ENCODE measurements at regions not wholly inside any gene's neighbourhood (a gene's known extent, or its start where the extent isn't known, plus 50 kb on each side); places are given as distances from the start of the nearest gene placed in this dataset.

DNA sequence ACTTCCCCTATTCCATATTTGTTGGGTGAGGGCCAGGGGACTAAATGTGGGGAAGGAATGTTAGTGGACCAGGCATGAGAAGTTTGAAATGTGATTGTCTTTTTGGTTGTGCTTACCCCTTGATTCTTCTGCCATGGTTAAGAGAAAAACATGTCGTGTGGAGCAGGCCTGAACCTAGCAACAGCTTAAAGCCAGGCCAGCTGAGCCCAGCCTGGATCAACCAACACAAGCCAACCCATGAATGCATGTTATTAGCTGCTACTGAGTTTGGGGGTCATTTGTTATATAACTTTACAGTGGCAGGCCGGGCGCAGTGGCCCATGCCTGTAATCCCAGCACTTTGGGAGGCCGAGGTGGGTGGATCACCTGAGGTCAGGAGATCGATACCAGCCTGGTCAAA, 52.4 kb upstream of the TRIO start:
- no peak overlapping the region for H3K4me3 ChIP-seq (ENCODE audit: low read depth, low read length)
- no peak for DNase-seq (ENCODE audit: low read depth)

DNA sequence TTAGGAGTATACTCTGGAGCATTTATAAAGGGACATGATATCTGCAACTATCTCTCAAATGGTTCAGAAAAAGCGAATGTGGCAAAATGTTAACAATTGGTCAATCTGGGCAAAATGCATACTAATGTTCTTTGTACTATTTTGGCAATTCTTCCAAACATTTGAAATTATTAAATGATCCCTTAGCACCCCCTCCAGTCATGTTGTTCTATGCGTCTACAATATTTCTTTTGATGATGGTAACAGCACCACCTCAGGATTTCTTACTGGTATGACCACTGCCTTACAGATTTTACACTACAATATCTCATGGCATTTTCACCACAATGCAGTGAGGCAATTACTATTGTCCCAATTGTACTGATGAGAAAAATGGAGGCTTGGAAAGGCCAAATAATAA, 52.9 kb upstream of the TRIO start:
- DNase-seq (ENCODE audit: low read depth): no peak

GRCh38 chr5:14089198-14089597, 53.9 kb upstream of the TRIO start:
- H3K4me3 ChIP-seq (ENCODE audit: low read depth, low read length): no peak overlapping the region
- DNase-seq (ENCODE audit: low read depth): no peak

More for the DNA sequence above, 52.9 kb upstream of the TRIO start:
- H3K4me3 ChIP-seq (ENCODE audit: low read depth, low read length): no peak overlapping the region

GRCh38 chr5:14086261-14086660, 56.9 kb upstream of the TRIO start:
- no peak for DNase-seq (ENCODE audit: low read depth)
- no peak overlapping the region for H3K4me3 ChIP-seq (ENCODE audit: low read depth, low read length)

- no peak for DNase-seq (ENCODE audit: low read depth)
- no peak overlapping the region for H3K4me3 ChIP-seq (ENCODE audit: low read depth, low read length)
These were observed 60.2 kb upstream of the TRIO start for GRCh38 chr5:14082973-14083372.

GRCh38 chr5:14082523-14082922, 60.6 kb upstream of the TRIO start:
- H3K4me3 ChIP-seq (ENCODE audit: low read depth, low read length): no peak overlapping the region
- DNase-seq (ENCODE audit: low read depth): no peak

- H3K4me3 ChIP-seq (ENCODE audit: low read depth, low read length): no peak overlapping the region
- DNase-seq (ENCODE audit: low read depth): no peak
These were observed 61.4 kb upstream of the TRIO start for GRCh38 chr5:14081791-14082190.

GRCh38 chr5:14078716-14079115, 64.4 kb upstream of the TRIO start:
- no peak overlapping the region for H3K4me3 ChIP-seq (ENCODE audit: low read depth, low read length)
- DNase-seq (ENCODE audit: low read depth): no peak

- H3K4me3 ChIP-seq (ENCODE audit: low read depth, low read length): no peak overlapping the region
- no peak for DNase-seq (ENCODE audit: low read depth)
These were observed 65.6 kb upstream of the TRIO start for GRCh38 chr5:14077501-14077900.

GRCh38 chr5:14076561-14076960, 66.6 kb upstream of the TRIO start:
- DNase-seq (ENCODE audit: low read depth): no peak
- H3K4me3 ChIP-seq (ENCODE audit: low read depth, low read length): no peak overlapping the region

DNA sequence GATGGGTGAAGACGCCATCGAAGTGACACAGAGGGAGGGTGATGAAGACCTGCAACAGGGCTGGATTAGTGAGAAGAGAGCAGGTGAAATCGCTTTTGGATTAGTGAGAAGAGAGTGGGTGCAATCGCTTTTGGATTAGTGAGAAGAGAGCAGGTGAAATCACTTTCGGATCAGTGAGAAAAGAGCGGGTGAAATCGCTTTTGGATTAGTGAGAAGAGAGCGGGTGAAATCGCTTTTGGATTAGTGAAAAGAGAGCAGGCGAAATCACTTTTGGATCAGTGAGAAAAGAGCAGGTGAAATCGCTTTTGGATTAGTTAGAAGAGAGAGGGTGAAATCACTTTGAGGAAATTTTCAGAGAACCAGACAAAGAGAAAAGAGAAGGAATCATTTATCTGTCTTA, 67.2 kb upstream of the TRIO start:
- H3K4me3 ChIP-seq (ENCODE audit: low read depth, low read length): no peak overlapping the region
- DNase-seq (ENCODE audit: low read depth): no peak

GRCh38 chr5:14071433-14071832, 71.7 kb upstream of the TRIO start:
- no peak overlapping the region for H3K4me3 ChIP-seq (ENCODE audit: low read depth, low read length)
- DNase-seq (ENCODE audit: low read depth): no peak

DNA sequence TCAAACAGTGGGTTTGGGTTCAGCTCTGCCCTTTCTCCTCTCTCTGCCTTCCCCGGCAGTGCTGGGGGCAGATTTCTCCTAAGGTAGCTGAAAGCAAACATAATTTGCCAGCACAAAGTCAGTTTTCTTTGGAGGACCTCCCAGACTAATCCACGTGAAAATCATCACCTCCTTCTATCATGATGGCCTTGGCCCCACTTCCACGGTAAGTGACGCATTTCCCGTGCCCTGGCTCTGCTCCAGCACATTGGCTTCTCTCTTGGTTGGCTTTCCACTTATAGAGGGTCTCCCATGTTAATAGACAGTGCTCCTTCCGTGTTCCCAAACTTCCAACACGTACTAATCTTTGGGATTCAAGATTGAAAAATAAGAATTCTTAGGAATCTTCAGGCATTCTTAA, 74.1 kb upstream of the TRIO start:
- no peak overlapping the region for H3K4me3 ChIP-seq (ENCODE audit: low read depth, low read length)
- no peak for DNase-seq (ENCODE audit: low read depth)

DNA sequence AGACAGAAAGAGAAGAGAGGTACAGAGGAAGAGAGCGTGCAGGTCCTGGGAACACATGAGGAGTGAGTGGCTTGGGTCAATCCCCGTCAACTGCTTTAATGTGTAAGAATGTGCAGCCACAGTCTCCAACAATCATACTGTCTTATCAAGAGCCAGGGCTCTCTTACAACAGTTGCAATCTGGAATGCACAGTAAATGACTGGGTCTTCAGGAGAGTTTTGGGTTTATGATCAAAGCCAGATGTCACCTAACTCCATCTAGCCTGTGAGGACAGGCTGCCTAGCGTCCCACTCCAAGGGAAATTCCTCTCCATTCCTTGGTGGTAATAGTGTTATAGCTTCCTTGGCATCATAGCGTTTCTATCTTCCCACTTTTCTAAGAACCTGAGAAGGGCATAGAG, 75.0 kb upstream of the TRIO start:
- DNase-seq (ENCODE audit: low read depth): no peak
- no peak overlapping the region for H3K4me3 ChIP-seq (ENCODE audit: low read depth, low read length)

GRCh38 chr5:14066326-14066725, 76.8 kb upstream of the TRIO start:
- DNase-seq (ENCODE audit: low read depth): no peak
- H3K4me3 ChIP-seq (ENCODE audit: low read depth, low read length): no peak overlapping the region

- no peak overlapping the region for H3K4me3 ChIP-seq (ENCODE audit: low read depth, low read length)
- no peak for DNase-seq (ENCODE audit: low read depth)
These were observed 78.3 kb upstream of the TRIO start for GRCh38 chr5:14064841-14065240.

- H3K4me3 ChIP-seq (ENCODE audit: low read depth, low read length): no peak overlapping the region
- DNase-seq (ENCODE audit: low read depth): no peak
These were observed 79.5 kb upstream of the TRIO start for GRCh38 chr5:14063691-14064090.

DNA sequence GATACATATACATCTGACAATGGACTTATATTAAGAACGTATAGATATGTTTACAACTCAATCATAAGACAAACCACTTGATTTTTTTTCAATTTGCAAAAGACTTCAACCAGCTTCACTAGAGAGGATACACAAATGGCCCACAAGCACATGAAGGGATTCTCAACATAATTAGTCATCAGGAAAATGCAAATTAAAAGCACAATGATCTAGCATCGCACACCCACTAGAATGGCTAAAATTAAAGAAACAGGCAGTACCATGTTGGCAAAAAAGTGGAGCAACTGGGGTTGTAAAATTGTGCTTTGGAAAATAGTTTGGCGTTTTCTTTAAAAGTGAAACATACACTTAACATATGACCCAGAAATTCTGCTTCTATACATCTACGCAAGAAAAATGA, 80.0 kb upstream of the TRIO start:
- H3K4me3 ChIP-seq (ENCODE audit: low read depth, low read length): no peak overlapping the region
- DNase-seq (ENCODE audit: low read depth): no peak

GRCh38 chr5:14062178-14062577, 81.0 kb upstream of the TRIO start:
- no peak overlapping the region for H3K4me3 ChIP-seq (ENCODE audit: low read depth, low read length)
- DNase-seq (ENCODE audit: low read depth): no peak

- no peak for DNase-seq (ENCODE audit: low read depth)
- H3K4me3 ChIP-seq (ENCODE audit: low read depth, low read length): no peak overlapping the region
These were observed 82.0 kb upstream of the TRIO start for GRCh38 chr5:14061106-14061505.

DNA sequence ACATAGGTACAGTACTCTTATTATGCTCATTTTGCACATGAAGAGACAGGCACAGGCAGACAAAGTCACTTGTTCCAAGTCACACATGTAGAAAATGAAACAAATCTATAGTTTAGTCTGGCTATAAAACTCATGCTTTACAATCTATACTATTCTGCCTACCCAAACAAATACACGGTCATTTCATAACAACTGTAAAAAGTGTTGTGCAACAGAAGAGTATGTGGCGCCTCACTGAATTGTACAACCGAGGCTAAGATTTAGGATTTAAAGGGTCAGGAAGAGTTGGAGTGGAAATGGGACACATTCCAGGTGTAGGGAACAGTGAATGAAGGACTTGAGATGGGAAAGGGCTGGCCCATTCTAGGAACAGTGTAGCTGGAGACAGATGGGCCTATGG, 82.9 kb upstream of the TRIO start:
- DNase-seq (ENCODE audit: low read depth): no peak
- H3K4me3 ChIP-seq (ENCODE audit: low read depth, low read length): no peak overlapping the region

GRCh38 chr5:14059810-14060209, 83.3 kb upstream of the TRIO start:
- no peak overlapping the region for H3K4me3 ChIP-seq (ENCODE audit: low read depth, low read length)
- no peak for DNase-seq (ENCODE audit: low read depth)

DNA sequence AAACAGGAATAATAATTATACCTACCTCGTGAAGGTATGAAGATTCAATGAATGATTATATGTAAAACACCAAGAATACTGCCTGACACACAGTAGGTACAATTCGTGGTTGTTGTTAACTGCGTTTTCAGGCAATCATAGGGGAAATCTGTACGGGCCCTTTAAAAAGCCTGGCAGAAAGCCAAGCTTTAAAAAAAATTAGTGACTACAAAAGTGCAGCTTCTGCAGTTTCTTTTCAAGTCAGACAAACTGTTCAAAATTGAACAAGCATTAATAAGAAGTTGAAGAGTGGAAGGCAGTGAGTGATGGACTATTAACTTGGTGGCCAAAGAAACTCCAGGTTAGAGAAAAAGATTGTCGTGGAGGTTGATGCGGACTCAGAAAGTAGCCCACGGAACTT, 85.9 kb upstream of the TRIO start:
- DNase-seq (ENCODE audit: low read depth): no peak

More for the DNA sequence above, 85.9 kb upstream of the TRIO start:
- no peak overlapping the region for H3K4me3 ChIP-seq (ENCODE audit: low read depth, low read length)

Measured in skeletal muscle cell (primary cell).